Hepatic stellate cell (primary cell): ENCODE measurements at regions not wholly inside any gene's neighbourhood (a gene's known extent, or its start where the extent isn't known, plus 50 kb on each side); places are given as distances from the start of the nearest gene placed in this dataset.
"Not testable (repeated sequence)": the region's sequence is repeated elsewhere in the genome, so short reads cannot be mapped to it uniquely, and the experiment has no call there.

Experiments used
- DNase-seq: peaks from one replicate; pipeline ENCODE4 v3.0.0; 2011; ENCODE audit warnings: low spot score

DNA sequence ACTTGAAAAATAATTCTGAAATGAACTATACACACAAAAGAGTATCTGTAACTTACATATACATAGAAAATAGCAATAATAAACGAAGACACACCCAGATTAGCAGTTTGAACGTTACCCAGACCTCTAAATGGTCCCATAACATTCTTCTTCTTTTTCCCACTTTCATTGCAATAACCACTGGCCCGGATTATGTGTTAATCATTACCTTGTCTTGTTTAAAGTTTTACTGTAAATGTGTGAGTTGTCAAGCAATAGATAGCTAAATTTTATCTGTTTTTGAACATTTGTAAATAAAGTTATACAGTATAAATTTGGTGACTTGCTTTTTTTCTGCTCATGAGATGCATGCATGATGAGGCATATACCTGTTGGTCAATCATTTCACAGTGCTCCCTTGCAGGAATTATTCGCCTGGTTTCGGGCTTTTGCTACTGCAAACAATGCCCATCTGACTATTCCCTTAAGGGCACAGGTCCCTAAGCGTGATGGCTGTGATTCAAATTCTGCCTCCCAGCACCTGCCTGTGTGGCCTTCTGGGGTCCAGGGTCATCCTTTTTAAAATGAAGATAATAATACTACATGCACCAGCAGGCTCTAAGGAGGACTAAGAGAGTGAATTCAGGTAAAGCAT is 66.1 kb downstream of the GADD45G start:
- DNase-seq = no peak

GRCh38 chr9:89674667-89675057 is 69.8 kb downstream of the GADD45G start:
- no peak for DNase-seq

DNA sequence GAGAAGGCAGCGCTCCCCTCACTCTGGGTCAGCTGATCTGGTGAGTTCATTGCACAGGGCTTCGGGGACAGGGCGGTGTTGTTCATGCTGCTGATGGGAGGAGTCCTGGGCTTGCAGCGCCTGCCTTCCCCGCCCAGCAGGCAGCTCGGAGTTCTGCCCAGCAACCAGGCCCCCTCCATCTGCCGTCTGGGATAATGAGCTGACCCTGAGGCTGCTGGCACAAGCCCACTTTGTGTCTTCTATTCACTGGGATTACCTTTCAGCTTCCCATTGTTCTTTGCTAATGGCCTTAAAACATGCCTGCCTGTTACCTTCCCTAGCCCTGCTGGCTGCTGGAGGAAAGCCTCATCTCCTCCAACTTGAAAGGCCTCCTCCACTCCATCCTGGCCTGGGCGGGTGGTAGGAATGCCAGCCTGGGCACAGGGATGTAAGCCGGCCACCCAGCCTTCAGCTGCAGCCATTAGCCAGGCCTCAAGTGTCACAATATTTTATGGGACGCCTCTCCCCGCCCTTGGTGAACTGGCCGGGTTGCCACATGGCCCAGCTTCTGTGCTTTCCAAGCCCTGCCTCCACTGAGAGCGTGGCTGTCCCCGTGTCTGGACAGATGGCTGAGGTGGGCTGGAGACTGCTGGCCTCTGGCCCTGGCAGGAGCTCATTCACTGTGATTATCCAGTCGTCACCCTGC is 70.4 kb downstream of the GADD45G start:
- DNase-seq = no peak

DNA sequence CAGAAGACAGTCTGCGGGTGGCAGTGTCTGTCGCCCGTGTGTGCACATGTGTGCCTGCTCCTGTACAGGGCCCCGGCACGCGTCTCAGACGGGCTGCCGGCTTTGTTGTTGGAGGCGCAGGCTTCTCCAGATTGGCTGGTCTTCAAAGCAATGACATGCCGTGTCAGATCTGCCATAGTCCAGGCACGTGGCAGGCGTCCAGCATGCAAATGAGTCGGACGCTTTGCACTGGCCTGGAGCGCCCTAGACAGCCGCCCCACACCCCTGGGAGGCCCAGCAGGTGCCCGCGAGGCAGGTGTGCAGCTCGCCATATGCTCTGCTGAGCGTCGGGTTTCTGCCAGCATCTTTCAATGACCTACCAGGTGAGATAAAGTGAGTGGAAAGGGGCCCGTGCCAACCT is 71.5 kb downstream of the GADD45G start:
- DNase-seq = no peak

- DNase-seq = no peak
Measured at GRCh38 chr9:89677702-89678395, 73.0 kb downstream of the GADD45G start.

DNA sequence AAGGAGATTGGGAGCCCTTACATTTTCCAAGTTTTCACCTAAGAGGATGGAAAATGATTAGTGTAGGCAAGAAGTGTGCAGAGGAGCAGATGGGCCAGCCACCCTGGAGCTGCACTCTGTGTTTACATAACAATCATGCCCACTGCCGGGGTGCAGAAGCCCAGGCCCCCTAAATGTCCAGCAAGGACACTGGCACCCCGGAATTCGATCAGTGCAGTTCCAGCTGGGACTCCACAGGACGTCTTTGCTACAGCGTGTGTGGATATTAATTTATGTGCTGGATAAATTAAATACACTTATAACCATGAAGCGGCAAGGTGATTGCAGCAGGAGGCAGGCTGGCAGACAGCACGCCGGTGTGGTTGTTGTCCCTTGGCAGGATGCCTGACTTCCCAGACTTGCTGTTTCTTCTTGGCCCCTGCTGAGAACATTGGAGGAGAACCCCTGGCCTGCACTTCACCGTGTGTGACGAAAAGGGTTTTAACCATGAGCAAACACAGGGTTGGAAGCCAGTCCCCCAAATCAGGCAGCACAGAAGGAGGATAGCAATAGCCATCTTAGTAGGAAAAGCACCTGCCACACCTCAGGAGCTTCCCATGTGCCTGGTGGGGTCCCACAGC is 73.7 kb downstream of the GADD45G start:
- no peak for DNase-seq

DNA sequence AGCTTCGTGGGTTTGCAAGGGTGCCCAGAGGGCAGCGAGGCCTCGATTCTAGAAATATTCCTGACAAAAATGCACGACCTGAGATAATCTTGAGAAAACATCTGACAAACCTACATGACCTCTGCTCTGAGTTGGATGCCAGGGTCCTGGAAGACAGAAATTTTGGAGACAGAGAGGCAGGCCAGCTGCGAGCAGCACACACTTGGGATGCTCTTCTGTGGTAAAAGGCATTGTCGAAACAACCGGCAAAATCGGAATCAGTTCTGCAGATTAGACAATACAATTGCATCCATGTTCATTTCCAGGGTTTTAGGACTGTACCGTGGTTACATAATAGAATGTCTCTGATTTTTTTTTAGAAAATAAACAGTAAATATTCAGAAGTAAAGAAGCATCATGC is 74.2 kb downstream of the GADD45G start:
- DNase-seq = no peak

GRCh38 chr9:89679581-89679980 is 74.8 kb downstream of the GADD45G start:
- no peak for DNase-seq

GRCh38 chr9:89680547-89681467 is 76.0 kb downstream of the GADD45G start:
- DNase-seq = no peak

GRCh38 chr9:89681468-89681859 is 76.7 kb downstream of the GADD45G start:
- not testable (repeated sequence) for DNase-seq

DNA sequence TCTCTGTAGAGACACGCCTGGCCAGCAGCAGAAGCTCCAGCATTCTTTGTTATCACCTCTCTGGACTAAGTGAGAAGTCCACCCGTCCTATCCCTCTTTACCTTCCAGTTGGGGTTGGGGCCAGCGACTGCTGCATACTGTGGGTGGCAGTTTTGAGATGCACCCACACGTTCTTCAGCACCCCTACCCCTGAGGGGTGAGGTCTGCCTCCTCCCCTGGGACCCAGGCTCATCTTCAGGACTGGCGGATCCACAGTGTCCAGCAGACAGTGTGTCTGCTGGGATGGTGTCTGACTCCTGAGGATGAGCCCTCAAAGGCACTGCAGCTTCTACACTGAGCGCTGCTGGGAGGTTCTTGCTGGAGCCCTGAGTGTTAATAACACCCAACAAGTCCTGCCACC is 78.8 kb downstream of the GADD45G start:
- DNase-seq = no peak

DNA sequence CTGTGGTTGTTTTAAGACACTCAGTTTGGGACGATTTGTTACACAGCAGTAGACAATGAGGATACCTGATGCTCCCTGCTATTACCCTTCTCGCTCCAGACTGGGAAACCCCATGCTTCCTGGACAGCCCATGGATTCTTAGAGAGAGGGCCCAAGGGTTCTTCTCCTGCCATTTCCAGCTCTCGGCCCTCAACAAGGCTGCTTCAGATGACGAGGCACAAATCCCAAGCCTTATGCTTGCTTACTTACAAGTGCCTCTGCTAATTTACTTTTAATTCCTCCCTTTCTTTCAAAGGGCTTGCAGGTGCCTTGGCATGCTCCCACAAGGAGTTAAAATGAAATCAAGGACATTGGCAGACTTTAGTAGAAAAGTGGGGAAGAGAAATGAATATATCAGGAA is 79.4 kb downstream of the GADD45G start:
- DNase-seq = no peak

- DNase-seq = no peak
Measured at GRCh38 chr9:89684912-89685636, 80.3 kb downstream of the GADD45G start.

- no peak for DNase-seq
Measured at GRCh38 chr9:89685698-89686097, 80.9 kb downstream of the GADD45G start.

DNA sequence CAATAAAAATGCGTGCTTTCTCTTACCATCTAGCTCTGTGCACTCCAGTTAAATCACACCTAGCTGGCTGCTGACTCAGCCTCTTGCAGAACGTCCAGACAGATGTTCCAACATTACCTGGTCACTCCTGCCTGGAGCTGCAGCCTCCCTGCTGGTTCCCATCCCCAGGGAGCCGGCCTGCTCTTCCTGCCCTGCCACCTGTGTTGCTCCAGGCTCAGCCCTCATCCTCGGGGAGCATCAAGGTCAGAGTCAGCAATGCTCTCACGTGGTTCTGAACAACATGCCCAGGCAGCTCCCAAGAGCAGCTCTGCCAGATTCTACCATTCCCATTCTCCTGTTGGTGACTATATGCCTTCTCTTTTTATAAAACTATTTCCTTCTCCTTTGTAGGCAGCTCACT is 81.3 kb downstream of the GADD45G start:
- no peak for DNase-seq

DNA sequence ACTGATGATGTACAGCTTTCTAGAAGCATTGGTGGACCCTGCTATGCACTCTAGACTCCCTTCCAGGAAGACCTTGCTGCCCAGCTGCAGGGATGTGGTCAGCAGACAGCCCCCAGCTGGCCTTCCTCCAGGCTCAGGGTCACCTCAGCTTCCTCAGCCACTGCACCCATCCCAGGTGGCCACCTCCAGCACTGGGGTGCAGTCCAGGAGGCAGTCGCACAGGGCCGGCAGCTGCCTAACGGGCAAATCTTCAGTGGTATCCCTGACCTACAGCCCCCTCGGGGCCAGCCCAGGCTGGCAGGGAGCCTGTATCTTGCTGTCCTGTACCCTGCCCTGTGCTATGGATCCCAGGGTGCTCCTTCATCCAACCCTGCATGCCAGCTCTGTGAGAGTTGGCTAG is 81.8 kb downstream of the GADD45G start:
- no peak for DNase-seq

GRCh38 chr9:89687188-89687587 is 82.4 kb downstream of the GADD45G start:
- no peak for DNase-seq

- DNase-seq = no peak
Measured at GRCh38 chr9:89687848-89688247, 83.0 kb downstream of the GADD45G start.

DNA sequence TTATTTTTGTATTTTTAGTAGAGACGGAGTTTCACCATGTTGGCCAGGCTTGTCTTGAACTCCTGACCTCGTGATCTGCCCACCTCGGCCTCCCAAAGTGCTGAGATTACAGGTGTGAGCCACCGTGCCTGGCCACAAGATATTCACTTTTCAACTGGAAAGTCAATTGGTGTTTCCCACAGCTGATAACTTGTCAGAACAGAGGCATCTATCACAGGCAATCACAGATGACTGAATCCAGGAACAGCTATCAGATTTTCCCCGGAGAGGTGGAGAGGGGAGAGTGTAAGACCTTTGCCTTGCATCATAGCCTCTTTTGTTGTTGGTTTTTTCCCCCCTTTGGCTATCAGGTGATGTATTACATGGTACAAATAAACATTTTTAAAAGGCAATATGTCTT is 84.5 kb downstream of the GADD45G start:
- DNase-seq = not testable (repeated sequence)

- no peak for DNase-seq
Measured at GRCh38 chr9:89690334-89690912, 85.6 kb downstream of the GADD45G start.

DNA sequence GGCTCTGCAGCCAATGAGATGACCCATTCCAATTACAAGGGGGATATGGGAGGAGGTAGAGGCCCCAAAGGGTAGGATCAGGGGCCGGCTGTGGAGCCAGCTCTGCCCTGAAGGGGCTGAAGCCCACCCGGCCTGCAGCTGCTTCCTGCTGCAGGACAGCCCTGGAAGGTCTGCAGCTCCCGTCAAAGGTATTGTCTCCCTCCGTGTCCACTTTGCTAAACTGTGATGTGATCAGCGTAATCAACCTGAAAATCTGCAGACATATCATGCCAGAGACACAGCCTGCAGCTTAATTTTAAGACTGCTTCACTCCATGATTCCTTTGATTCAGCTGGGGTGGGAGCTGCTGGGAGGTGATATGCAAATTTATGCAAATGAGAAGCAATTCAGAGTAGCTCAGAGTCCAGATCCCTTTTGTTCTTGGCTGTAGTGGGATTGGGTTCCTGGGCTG is 90.7 kb downstream of the GADD45G start:
- DNase-seq = no peak
